Retinal pigment epithelial cell (primary cell): ENCODE measurements at regions not wholly inside any gene's neighbourhood (a gene's known extent, or its start where the extent isn't known, plus 50 kb on each side); places are given as distances from the start of the nearest gene placed in this dataset.

Source experiments
- DNase-seq: peaks from one replicate; pipeline ENCODE4 v3.0.0-alpha.2; 2010; ENCODE audit warnings: low read depth
- H3K4me3 ChIP-seq: 2 replicates; pipeline ENCODE4 v1.5.1; 2011; ENCODE audit warnings: mild to moderate bottlenecking, low read length, control low read depth, moderate library complexity
- TF ChIP-seq, protein P1 (sequence below): conservative IDR thresholded peaks from 2 replicates; pipeline ENCODE4 v1.5.1; 2011; ENCODE audit warnings: low read depth, low read length, control low read depth, inconsistent platforms

GRCh38 chr2:890214-890613 is 60.4 kb upstream of the SNTG2 start:
- DNase-seq, result no peak
- no peak overlapping the region for H3K4me3 ChIP-seq
- TF ChIP-seq, protein P1, sequence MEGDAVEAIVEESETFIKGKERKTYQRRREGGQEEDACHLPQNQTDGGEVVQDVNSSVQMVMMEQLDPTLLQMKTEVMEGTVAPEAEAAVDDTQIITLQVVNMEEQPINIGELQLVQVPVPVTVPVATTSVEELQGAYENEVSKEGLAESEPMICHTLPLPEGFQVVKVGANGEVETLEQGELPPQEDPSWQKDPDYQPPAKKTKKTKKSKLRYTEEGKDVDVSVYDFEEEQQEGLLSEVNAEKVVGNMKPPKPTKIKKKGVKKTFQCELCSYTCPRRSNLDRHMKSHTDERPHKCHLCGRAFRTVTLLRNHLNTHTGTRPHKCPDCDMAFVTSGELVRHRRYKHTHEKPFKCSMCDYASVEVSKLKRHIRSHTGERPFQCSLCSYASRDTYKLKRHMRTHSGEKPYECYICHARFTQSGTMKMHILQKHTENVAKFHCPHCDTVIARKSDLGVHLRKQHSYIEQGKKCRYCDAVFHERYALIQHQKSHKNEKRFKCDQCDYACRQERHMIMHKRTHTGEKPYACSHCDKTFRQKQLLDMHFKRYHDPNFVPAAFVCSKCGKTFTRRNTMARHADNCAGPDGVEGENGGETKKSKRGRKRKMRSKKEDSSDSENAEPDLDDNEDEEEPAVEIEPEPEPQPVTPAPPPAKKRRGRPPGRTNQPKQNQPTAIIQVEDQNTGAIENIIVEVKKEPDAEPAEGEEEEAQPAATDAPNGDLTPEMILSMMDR, result no peak

DNA sequence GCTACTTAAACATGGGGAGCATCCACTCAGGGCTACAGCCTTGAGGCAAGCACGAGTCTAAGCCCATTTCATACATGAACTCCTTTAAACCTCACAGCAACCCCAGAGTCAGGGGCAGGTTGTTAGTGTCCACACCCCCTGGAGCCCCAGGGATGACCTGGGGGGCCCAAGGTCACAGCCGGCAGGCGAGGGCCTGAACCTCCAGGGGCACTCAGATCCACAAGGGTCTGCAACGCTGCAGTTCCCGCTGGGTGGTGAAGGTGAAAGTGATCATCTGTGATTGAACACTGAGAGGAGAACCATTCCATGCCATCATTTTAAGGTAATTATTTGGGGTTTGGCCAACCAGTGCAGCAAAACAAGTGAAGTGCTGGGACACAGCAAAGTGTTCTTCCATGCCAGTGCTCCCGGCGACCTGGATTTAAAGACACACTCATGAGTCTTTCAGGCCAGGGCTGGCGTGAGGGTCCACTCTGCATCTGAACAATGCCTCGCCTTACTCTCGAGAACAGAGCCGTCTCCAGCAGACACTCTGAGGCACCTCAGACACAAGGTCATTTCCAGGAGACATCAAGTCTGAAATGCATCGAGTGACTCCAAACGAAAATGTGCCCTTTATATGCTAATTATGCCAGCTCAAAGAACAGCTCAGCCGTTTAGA is 61.6 kb upstream of the SNTG2 start:
- no peak for DNase-seq
- TF ChIP-seq, protein P1, result no peak
- H3K4me3 ChIP-seq, result no peak overlapping the region

- TF ChIP-seq, protein P1, result no peak
- H3K4me3 ChIP-seq, result no peak overlapping the region
- DNase-seq, result no peak
These were observed 62.3 kb upstream of the SNTG2 start for GRCh38 chr2:888211-888801.

GRCh38 chr2:887639-888038 is 63.0 kb upstream of the SNTG2 start:
- no peak for DNase-seq
- TF ChIP-seq, protein P1, result no peak
- no peak overlapping the region for H3K4me3 ChIP-seq

DNA sequence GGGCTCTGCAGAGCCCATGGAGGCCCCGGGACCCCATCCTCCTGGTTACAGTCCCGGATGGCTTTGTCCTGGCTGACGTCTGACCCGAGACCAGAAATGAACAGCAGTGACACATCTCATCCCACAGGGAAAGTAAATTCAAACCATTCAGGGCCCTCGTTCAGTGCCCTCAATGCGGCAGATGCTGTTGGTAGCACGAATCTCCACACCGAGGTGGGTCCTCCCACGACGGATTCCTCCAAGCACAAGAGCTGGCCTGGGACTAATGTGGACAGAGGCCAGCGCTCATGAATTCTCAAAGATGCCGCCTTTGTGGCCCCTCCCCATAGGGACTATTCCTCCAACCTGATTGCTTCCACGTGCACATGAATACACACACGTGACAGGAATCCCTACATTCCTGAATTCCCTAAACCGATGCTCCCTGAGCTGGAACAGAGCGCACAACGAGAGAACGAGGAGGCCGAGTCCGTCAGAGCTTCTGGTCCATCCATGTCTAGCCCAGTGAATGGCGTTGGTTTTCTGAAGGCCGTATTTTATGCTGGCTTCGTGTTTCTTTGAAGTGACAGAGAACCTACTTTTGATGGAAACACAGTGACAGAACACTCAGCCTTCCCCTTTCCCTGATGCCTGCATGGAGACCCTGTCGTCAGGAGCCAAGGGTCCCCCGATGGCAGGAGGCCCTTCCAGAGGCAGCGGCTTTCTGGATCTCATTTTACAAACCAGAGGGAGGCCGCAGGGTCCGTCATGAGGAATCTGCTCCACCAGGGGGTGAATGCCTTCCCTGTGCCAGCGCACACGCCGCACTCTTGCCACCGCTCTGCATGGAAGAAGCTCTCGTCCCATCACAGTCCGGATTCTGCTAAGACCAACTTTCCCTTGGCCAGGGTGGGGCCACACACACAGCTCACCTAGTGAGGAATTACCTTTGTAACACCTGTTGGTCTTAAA is 64.3 kb upstream of the SNTG2 start:
- TF ChIP-seq, protein P1, result no peak
- DNase-seq, result no peak

GRCh38 chr2:885230-886071 is 65.2 kb upstream of the SNTG2 start:
- no peak overlapping the region for H3K4me3 ChIP-seq
- TF ChIP-seq, protein P1, result no peak
- DNase-seq, result no peak

More for the DNA sequence above, 64.3 kb upstream of the SNTG2 start:
- no peak overlapping the region for H3K4me3 ChIP-seq
